Endothelial cell of umbilical vein (primary cell): ENCODE measurements at regions not wholly inside any gene's neighbourhood (a gene's known extent, or its start where the extent isn't known, plus 50 kb on each side); places are given as distances from the start of the nearest gene placed in this dataset.

Experiments
- BruUV-seq: library from RNA; stranded (reverse); fragments of 400-500 nt; replicated peaks from 2 replicates; lab custom pipeline; 2021; lab: Mats Ljungman, UMichigan
- CTCF ChIA-PET: fragments of 300-600, 350-600 bp; sonication (Branson Sonifier 250); formaldehyde crosslinking; loops from one replicate; lab custom pipeline; 2021; ENCODE audit warnings: antibody characterized with exemption, inconsistent platforms; lab: Charles Lee
- POLR2A ChIA-PET: fragments of 300-600, 350-600 bp; sonication (Branson Sonifier 250); formaldehyde crosslinking; loops from one replicate; lab custom pipeline; 2021; ENCODE audit warnings: antibody characterized with exemption, inconsistent platforms; lab: Charles Lee
- DNase-seq: peaks from one replicate; pipeline ENCODE4 v3.0.0-alpha.2; 2011; ENCODE audit warnings: low read depth, low spot score
- FAIRE-seq: peaks from 2 replicates; lab custom pipeline; 2011; peaks lifted over from hg19 to GRCh38; lab: Jason Lieb, UNC
- H2AFZ ChIP-seq: 2 replicates; pipeline ENCODE4 v1.6.0; 2012; ENCODE audit warnings: low read depth, low read length, control low read depth, inconsistent platforms
- H3K27ac ChIP-seq: 2 replicates; pipeline ENCODE4 v1.5.1; 2011; ENCODE audit warnings: low read depth, mild to moderate bottlenecking, control low read depth, low read length, moderate library complexity; ENCODE audit not compliant: insufficient read depth
- H3K27me3 ChIP-seq, 2 experiments: 2 replicates each; pipeline versions ENCODE4 v1.6.0 to v1.6.1; 2011; ENCODE audit warnings: low read length in 2 of 2, mixed read lengths in 1 of 2; ENCODE audit not compliant: control insufficient read depth in 2 of 2, insufficient read depth in 2 of 2
- H3K36me3 ChIP-seq, 2 experiments: 2 replicates in 1 of 2; 3 replicates in 1 of 2; pipeline ENCODE4 v1.5.1; 2011; ENCODE audit warnings: low read length in 2 of 2, mild to moderate bottlenecking in 1 of 2, moderate library complexity in 1 of 2; ENCODE audit not compliant: control insufficient read depth in 2 of 2, insufficient read depth in 2 of 2; ENCODE audit errors: extremely low read depth in 1 of 2
- H3K4me1 ChIP-seq: 3 replicates; pipeline ENCODE4 v1.5.1; 2011; ENCODE audit warnings: mild to moderate bottlenecking, low read length; ENCODE audit not compliant: control insufficient read depth, insufficient read depth; ENCODE audit errors: extremely low read depth
- H3K4me2 ChIP-seq: 2 replicates; pipeline ENCODE4 v1.6.1; 2011; ENCODE audit warnings: low read length, control low read depth, mixed read lengths; ENCODE audit not compliant: insufficient read depth
- H3K4me3 ChIP-seq, 3 experiments: fragments of 200-600 bp in 1 of 3; sonication (generic), shearing (Covaris generic) in 1 of 3; replicated peaks in 1 of 3; 2 replicates each; pipeline ENCODE4 v1.5.1; 2011 to 2016; ENCODE audit warnings: control low read depth in 3 of 3, low read length in 3 of 3, mild to moderate bottlenecking in 2 of 3, inconsistent platforms in 1 of 3, low read depth in 1 of 3, moderate library complexity in 1 of 3; ENCODE audit not compliant: insufficient read depth in 1 of 3
- H3K79me2 ChIP-seq: 2 replicates; pipeline ENCODE4 v1.6.0; 2012; ENCODE audit warnings: low read length, inconsistent platforms; ENCODE audit not compliant: control insufficient read depth, insufficient read depth
- H3K9ac ChIP-seq: replicated peaks from 2 replicates; pipeline ENCODE3; 2011; ENCODE audit warnings: low read length, control low read depth; ENCODE audit not compliant: insufficient read depth; ENCODE audit errors: extremely low read depth
- H3K9me1 ChIP-seq: replicated peaks from 3 replicates; pipeline ENCODE4 v1.6.0; 2011; ENCODE audit warnings: mild to moderate bottlenecking, low read length; ENCODE audit not compliant: control insufficient read depth, insufficient read depth; ENCODE audit errors: extremely low read depth
- H3K9me3 ChIP-seq: replicated peaks from 2 replicates; pipeline ENCODE4 v1.5.1; 2012; ENCODE audit warnings: low read length, inconsistent platforms; ENCODE audit not compliant: control insufficient read depth, insufficient read depth
- H4K20me1 ChIP-seq: replicated peaks from 2 replicates; pipeline ENCODE3; 2011; ENCODE audit warnings: mild to moderate bottlenecking, low read length; ENCODE audit not compliant: control insufficient read depth, insufficient read depth; ENCODE audit errors: extremely low read depth
- CTCF ChIP-seq, 2 donors: IDR thresholded peaks; 1 replicate in 1 of 2; 2 replicates in 1 of 2; pipeline ENCODE4 v1.5.1; 2011; ENCODE audit warnings: low read length in 2 of 2, mild to moderate bottlenecking in 2 of 2, moderate library complexity in 2 of 2, control low read depth in 1 of 2, inconsistent platforms in 1 of 2, low read depth in 1 of 2; ENCODE audit not compliant: insufficient read depth in 1 of 2; ENCODE audit errors: extremely low read depth in 1 of 2
- FOS ChIP-seq: IDR thresholded peaks from 2 replicates; pipeline ENCODE4 v1.6.1; 2011; ENCODE audit warnings: mild to moderate bottlenecking, low read length, moderate library complexity, borderline replicate concordance; ENCODE audit not compliant: insufficient read depth
- GATA2 ChIP-seq: IDR thresholded peaks from 2 replicates; pipeline ENCODE4 v1.7.0; 2011; ENCODE audit warnings: low read depth, mild to moderate bottlenecking, moderate library complexity, mixed read lengths, low read length; ENCODE audit not compliant: insufficient read length, insufficient read depth
- JUN ChIP-seq: IDR thresholded peaks from 2 replicates; pipeline ENCODE4 v1.6.1; 2011; ENCODE audit warnings: borderline replicate concordance, low read depth; ENCODE audit not compliant: insufficient read length, insufficient read depth
- MYC ChIP-seq: IDR thresholded peaks from one replicate; pipeline ENCODE4 v1.6.1; 2011; ENCODE audit warnings: mild to moderate bottlenecking, low read depth, low read length
- POLR2A ChIP-seq: IDR thresholded peaks from 2 replicates; pipeline ENCODE4 v1.6.1; 2012; ENCODE audit warnings: low read depth, mild to moderate bottlenecking, control low read depth, low read length
- POLR2AphosphoS5 ChIP-seq: IDR thresholded peaks from 2 replicates; pipeline ENCODE4 v1.6.1; 2012; ENCODE audit warnings: low read depth, mild to moderate bottlenecking, control low read depth, low read length, moderate library complexity; ENCODE audit not compliant: insufficient read depth
- dilution Hi-C: fragments of 300-500 bp; cut with MboI; formaldehyde crosslinking; loops from one replicate; pipeline ENCODE4 v1.15.0; 2019; ENCODE audit warnings: low sequenced_read_pairs; ENCODE audit not compliant: extremely low pct_ligation_motif_present
- intact Hi-C: fragments of 100-400 bp; cut with micrococcal nuclease; formaldehyde crosslinking; loops from one replicate; pipeline ENCODE4 v1.10.0; 2022

DNA sequence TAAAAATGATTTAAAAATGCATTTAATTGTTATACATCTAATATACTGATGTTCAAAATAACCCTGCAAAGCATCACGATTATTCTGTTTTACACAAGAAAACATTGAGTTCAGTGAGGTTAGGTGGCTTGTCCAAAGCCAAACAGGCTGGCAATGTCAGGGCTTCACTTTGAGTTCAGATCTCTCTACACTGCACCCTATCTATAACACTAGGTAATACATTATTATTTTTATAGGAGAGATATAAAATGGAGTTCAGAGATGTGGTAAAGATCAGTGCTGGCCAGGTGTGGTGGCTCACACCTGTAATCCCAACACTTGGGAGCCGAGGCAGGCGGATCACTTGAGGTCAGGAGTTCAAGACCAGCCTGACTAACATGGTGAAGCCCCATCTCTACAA is 165.9 kb upstream of the MYO3A start:
- Histone ChIP-seq H3K9me1 (no peaks in the 10 kb centered on the region), H3K4me3 (no peak overlapping the region), H3K9ac (no peak overlapping the region), H3K4me2 (no peak overlapping the region), H3K27ac (no peak overlapping the region), H3K4me1 (no peaks in the 10 kb centered on the region), H3K27me3 (no peaks in the 10 kb centered on the region), H2AFZ (no peak overlapping the region), H3K79me2 (no peaks in the 10 kb centered on the region), H3K36me3 (no peaks in the 10 kb centered on the region), H3K9me3 (no peaks in the 10 kb centered on the region), H4K20me1 (no peaks in the 10 kb centered on the region)
- POLR2A ChIA-PET = no interaction called here
- TF ChIP-seq POLR2A = no peak
- TF ChIP-seq JUN = no peak
- no peak for TF ChIP-seq CTCF (IDR thresholded peaks at IDR 0.05; ENCODE audit: extremely low read depth in 1 of 2, insufficient read depth in 1 of 2, low read depth in 1 of 2, low read length in 2 of 2)
- no peak for TF ChIP-seq GATA2
- no peak for TF ChIP-seq POLR2AphosphoS5
- TF ChIP-seq MYC = no peak
- TF ChIP-seq FOS = no peak
- FAIRE-seq (no peak), DNase-seq (no peak)
- BruUV-seq = no TSS peak
- intact Hi-C loops = no loop called here
- CTCF ChIA-PET = no interaction called here
- dilution Hi-C loops = no loop called here

- H3K9me3 ChIP-seq = no peaks in the 10 kb centered on the region
- no peak overlapping the region for H3K9ac ChIP-seq
- H3K27ac ChIP-seq = no peak overlapping the region
- no peak overlapping the region for H2AFZ ChIP-seq
- TF ChIP-seq FOS = no peak
- dilution Hi-C loops (no loop called here), intact Hi-C loops (no loop called here)
- H3K4me3 ChIP-seq = no peak overlapping the region
- H3K36me3 ChIP-seq = no peaks in the 10 kb centered on the region
- DNase-seq = no peak
- ChIA-PET CTCF (no interaction called here), POLR2A (no interaction called here)
- no peak overlapping the region for H3K4me2 ChIP-seq
- H3K79me2 ChIP-seq = no peaks in the 10 kb centered on the region
- H3K4me1 ChIP-seq = no peaks in the 10 kb centered on the region
- BruUV-seq = no TSS peak
- no peaks in the 10 kb centered on the region for H4K20me1 ChIP-seq
- no peak for FAIRE-seq
- H3K27me3 ChIP-seq = no peaks in the 10 kb centered on the region
- no peaks in the 10 kb centered on the region for H3K9me1 ChIP-seq
Observed at GRCh38 chr10:25778646-25779045, 155.4 kb upstream of the MYO3A start.
